HG03439 (cell line): ENCODE measurements at regions not wholly inside any gene's neighbourhood (a gene's known extent, or its start where the extent isn't known, plus 50 kb on each side); places are given as distances from the start of the nearest gene placed in this dataset.

ENCODE experiments used
- ATAC-seq: cut with Tn5 transposase; IDR thresholded peaks from one replicate; pipeline ENCODE4 v1.9.1; 2021; ENCODE audit warnings: mild to moderate bottlenecking, moderate library complexity; ENCODE audit not compliant: unreplicated experiment

DNA sequence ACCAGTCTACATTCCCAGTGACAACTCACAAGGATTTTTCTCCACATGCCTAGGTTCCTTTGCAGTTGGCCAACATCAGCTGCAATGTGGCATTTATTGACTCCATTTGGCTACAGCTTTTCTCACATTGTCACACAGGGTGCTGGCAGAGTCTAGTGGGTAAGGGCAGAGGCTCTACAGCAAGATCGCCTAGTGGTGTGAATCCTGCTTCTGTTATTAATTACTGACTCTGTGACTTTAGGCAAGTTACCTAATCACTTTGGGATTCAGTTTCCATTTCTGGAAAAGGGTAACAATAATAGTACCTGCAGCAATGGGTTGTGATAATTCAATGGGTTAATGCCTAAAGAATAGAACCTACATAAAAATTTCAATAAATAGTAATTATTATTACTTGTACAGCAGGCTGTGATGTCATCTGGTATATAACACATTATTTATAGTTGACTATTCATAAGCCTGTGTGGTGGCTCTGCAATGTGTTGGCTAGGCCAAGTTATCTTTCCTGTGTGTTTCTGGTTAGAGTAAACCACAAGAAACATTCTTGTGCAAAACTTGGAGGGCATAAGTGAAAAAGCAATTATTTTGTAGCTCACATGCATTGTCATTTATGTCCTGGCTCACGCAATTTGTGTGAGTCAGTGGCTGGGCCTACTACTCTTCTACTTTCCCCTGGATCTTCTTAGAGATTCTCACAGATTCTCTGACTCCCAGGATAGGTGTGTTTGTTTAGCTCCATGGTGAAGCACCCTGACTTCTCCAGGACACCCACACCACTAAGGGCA, 59.5 kb downstream of the PTGS2 start:
- no peak for ATAC-seq

DNA sequence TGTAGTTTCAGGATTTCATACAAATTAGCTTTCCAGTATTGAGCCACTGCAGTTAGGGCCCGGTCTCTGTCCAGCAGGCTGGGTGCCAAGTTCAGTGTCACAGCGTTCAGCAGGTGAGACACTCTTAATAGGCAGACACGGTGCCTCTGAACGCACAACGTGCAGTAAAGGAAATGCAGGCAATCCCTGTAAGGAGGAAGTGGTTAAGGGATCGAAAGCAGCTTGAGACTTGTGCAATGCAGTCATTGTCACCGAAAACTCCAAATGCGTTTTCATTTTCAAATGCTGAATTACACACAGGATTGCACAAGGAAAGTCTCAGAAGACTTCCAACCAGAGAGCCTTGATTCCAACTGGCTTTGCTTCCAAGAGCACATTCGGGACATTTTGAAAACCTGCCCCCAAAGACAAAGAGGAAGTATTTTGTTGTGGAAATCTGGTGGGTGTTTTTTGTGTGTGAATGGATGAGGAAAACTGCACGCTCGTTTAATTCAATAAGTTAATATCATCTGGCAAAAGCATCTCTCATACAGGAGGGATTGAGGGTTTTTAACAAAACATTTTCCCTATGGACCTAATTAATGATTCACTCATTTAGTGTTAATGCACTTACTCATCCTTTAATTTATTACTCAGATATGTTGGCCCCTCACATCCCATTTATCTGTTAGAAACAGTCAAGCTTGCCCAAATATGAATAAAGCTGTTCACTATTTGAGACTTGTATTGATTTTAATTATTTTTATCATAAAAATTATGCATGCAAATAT, 61.6 kb downstream of the PTGS2 start:
- ATAC-seq = peak; percentile 99

DNA sequence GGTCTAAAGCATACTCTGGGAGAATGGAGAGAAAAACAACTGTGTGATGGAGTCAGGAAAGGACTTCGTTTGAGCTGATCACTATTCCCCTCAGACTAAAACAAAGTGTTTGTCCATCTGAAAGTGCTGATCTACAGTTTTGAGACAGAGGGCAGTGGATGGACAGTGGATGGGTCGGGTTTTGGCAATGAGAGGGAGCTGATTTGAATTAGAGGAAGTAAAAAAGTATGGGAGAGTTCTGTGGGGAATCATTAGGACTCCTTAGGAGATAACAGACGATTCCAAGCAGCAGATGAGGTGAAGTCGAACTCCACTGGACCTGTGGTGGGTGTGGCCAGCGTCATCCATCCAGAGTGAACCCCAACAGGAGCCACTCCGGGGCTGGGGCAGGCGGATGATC, 62.3 kb downstream of the PTGS2 start:
- peak; percentile 25 for ATAC-seq

DNA sequence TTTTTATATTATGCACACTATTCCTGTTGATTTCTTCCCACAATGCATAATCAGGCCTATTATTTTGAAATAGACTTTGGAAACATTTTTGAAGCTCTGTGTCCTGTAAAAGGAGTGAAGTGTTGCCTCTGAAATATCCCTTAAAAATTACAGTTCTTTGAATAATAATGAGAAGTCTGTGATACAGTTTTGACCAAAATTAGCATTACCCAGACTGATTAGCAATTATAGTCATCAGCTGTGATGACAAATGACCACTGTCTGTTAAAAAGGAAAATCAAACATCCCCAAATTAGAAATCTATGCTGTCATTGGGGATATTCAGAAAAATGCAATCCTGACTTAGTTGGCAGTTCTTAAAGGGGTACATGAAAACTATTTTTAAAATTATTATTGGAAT, 63.7 kb downstream of the PTGS2 start:
- ATAC-seq = no peak

GRCh38 chr1:186615332-186615731, 64.9 kb downstream of the PTGS2 start:
- ATAC-seq = no peak

DNA sequence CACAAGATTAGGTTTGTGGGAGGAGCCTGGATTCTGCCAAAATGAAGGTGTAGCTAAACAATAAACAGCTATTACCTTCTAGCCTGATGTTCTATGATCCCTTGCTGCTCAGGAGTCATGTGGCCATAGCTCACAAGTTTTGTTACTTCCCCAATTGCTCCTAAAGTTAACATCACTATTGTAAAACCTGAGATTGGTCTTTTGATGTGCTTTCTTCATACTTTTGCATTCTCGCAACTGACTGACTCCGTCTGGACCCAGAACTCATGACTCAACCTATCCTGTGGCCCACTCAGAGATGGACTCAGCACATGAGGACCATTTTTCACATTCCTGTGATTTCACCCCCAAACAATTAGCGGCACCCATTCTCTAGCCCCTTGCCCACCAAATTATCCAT, 69.1 kb downstream of the PTGS2 start:
- ATAC-seq = no peak

DNA sequence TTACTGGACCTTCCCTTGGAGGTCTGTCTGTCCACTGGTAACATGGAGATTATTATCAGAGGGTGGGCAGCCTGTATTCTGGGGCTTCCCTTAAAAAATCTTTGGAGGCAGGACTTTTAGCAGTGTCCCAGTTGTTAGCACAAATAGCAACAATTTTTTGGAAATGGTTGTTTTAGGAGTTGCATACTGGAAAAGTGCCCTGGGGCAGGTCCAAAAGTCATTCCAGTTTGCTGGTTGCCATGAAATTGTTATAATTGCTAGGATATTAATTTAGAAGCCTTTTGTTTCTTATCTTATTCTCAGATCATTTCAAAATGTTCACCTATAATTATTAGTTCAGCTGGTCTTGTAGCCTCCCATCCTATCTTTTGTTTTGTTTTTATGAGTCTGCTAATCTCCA, 71.0 kb downstream of the PTGS2 start:
- ATAC-seq = no peak

GRCh38 chr1:186605762-186606350, 74.4 kb downstream of the PTGS2 start:
- peak; percentile 67 for ATAC-seq

DNA sequence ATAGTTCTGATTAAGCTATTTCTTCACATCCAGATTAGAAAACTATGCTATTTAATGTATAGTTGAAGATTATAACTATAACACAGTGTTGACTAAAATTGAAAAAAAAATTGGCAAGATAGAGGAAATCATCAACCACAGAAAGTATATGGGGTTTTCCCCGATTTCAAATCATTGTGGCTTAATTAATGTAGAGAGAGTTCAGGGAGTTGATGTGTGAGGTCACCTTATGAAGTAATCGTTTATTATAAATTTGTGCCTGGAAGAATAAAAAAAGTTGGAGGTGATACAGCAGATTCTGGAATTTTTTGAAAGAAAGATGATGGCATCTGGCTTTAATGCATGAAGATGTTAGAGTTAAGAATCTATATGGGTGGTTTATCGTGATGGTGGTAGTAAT, 84.3 kb downstream of the PTGS2 start:
- ATAC-seq = no peak

- ATAC-seq = no peak
These were observed 101.8 kb downstream of the PTGS2 start for GRCh38 chr1:186578325-186579016.

DNA sequence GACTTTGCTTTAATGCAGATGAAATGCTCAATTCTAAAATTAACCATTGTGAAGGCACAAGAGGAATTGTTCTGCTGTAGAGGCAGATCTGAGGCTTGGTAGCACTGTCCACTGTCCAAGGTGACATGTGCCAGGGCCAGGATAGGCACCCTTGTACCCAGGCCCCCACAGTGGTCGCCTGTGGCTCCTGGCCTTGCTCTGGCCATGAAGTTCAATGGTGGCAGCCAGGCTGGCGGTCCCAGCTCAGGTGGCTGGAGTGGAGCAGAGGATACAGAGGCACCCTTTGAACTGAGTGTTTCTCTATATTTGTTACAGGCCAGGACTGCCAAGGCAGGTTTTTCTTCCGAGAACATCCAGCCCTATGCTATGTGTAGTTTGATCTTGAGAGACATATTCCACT, 102.6 kb downstream of the PTGS2 start:
- ATAC-seq = no peak

GRCh38 chr1:186577216-186577615, 103.0 kb downstream of the PTGS2 start:
- ATAC-seq = no peak

DNA sequence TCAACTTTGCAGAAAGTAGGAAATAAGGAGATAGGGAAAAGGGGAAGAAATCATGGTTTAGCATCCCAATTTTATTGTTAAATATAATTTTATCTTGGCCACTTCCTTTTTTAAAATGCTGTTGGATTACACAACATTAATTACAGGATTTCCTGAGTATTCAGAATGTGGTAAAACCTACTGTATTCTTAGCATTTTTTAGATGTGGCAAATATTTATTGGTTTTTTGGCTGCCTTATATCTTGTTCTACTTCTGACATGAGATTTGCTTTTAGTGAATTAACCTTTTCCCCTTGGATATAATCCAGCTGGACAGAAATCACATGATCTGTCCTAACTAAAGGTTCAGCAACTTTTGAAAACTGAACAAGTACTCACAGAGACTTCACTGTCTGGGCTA, 104.9 kb downstream of the PTGS2 start:
- ATAC-seq = no peak

GRCh38 chr1:186574926-186575325, 105.3 kb downstream of the PTGS2 start:
- ATAC-seq = no peak

DNA sequence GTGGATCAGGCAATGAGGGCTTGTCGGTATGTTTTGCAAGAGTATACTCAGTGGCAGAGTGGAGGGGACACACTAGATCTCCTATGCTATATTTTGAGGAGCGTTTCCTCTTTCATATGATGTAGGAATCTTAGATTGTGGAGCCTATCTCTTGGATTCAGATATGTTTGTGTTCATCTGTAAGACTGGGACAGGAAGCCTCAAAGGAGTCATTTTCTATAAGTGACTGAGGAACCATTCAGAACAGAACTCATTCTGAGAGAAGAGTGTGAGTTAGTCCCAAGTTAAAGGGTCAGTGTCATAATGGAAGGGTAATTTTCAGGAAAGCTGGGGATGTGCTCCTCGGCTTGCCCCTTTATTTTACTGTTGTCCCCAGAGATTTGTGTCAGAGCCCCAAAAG, 107.7 kb downstream of the PTGS2 start:
- ATAC-seq = no peak

GRCh38 chr1:186571771-186572170, 108.5 kb downstream of the PTGS2 start:
- ATAC-seq = no peak

DNA sequence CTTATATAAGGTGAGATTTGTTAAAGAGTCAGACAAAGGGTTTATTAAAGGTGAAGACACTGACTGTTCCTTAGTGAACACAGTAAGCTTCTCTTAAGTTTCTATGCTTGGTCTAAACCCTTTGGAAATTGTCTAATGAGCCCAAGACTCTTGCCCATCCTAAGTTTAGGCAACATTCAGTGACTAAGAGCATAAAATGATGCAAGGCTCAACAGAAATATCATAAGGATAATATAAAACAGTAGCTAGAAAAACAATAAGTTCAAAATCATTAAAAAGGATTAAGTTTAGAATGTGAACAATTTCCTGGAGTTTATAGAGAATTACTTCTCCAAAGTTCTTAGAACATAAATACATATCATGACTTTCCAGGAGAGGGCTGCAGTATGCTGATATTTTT, 108.9 kb upstream of the PDC start:
- ATAC-seq = no peak

GRCh38 chr1:186568221-186568620, 107.3 kb upstream of the PDC start:
- ATAC-seq = no peak

DNA sequence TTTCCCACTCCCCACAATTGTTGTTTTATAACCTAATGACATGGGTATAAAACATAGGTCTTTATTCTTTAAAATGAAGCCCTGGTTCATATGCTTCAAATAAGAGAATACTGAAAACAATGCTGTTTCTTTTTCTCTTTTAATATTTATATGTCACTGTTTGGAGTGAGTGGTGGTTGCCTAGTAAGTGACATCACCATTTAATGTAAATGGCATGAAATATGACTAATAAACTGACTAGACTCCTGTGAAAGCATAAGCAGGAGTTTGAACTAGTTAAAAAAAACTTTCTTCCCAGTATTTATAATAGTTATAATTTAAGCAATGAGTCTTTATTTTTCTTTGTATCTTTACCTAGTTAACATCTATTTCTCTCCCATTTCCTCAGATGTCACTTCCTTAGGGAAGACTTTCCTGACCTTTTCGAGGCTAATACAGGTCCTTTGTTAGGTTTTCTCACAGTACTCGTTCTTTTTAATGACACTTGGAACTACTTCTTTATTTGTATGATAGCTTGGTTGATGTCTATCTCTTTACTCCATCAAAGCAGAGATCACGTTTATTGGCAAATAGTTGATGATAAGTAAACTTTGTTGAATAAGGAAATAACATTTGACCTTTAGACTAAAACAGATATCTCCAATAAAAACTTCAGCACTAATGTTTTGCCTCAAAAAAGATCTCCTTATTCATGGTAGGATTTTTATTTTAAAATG, 105.4 kb upstream of the PDC start:
- ATAC-seq = no peak

DNA sequence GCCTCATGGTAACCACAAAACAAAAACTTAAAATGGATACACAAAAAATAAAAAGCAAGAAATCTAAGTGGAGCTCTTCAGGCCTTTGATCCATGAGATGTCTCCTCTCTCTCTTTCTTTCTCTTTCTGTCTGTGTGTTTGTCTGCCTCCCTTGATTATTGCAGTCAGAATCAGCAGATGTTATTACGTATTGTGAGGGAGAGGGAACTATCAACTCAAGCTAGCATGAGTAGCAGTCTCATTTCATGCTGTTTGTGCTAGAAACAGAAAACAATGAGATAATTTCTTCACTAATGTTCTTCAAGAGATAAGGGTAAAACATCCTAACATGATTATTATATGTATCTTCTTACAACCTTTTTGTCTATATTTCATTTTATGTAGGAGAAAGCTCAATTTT, 103.7 kb upstream of the PDC start:
- no peak for ATAC-seq

GRCh38 chr1:186559601-186560116, 98.7 kb upstream of the PDC start:
- ATAC-seq = no peak
